ENCODE measurements at regions not wholly inside any gene's neighbourhood (a gene's known extent, or its start where the extent isn't known, plus 50 kb on each side); places are given as distances from the start of the nearest gene placed in this dataset.

- no peak overlapping the region for H3K4me3 ChIP-seq
- no peaks in the 10 kb centered on the region for H3K4me1 ChIP-seq
- H3K27ac ChIP-seq = no peak overlapping the region
- no peaks in the 10 kb centered on the region for H3K36me3 ChIP-seq
- WGBS, 5 donors = 36 to 65% (median 47%) methylated on average over 2 of the region's 2 CpGs
- no peak for TF ChIP-seq CTCF (IDR thresholded peaks at IDR 0.05 in 8 of 11, conservative IDR thresholded peaks at IDR 0.05 in 3 of 11)
- no peak for TF ChIP-seq POLR2A (IDR thresholded peaks at IDR 0.05)
- no peak for TF ChIP-seq POLR2AphosphoS5 (IDR thresholded peaks at IDR 0.05)
- intact Hi-C loops (cut with DNase I; ENCODE audit: low total_unique reads) = no loop called here
- no peaks in the 10 kb centered on the region for H3K9me3 ChIP-seq
- H3K27me3 ChIP-seq (replicated peaks in 1 of 7) = no peaks in the 10 kb centered on the region
- no peak for DNase-seq
Observed at GRCh38 chr4:125828346-125828745, 513.6 kb downstream of the FAT4 start.

DNA sequence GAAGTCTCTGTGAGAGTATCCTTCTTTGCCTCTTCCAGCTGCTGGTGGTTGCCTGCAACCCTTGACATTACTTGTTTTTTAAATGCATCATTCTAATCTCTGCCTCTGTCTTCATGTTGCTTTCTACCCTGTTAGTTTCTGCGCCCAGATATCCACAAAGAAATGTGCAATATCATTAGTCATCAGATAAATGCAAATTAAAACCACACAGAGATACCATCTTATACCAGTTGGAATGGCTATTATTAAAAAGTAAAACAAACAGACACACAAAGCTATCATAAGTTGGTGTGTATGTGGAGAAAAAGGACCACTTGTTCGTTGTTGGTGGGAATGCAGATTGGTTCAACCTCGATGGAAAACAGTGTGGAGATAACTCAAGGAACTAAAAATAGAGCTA lies 517.4 kb downstream of the FAT4 start:
- Histone ChIP-seq H3K27ac (no peak overlapping the region), H3K4me3 (no peak overlapping the region), H3K9me3 (peaks cover 0 to 3% (median 0%) of the 10 kb centered on the region in 8 donors), H3K36me3 (no peaks in the 10 kb centered on the region), H3K4me1 (no peaks in the 10 kb centered on the region), H3K27me3 (replicated peaks in 1 of 7) (no peaks in the 10 kb centered on the region)
- WGBS, 5 donors = 52 to 64% (median 59%) methylated on average over 3 of the region's 3 CpGs
- DNase-seq = no peak
- intact Hi-C loops (cut with DNase I; ENCODE audit: low total_unique reads) = no loop called here
- TF ChIP-seq CTCF (IDR thresholded peaks at IDR 0.05 in 8 of 11, conservative IDR thresholded peaks at IDR 0.05 in 3 of 11) (no peak), POLR2AphosphoS5 (IDR thresholded peaks at IDR 0.05) (no peak), POLR2A (IDR thresholded peaks at IDR 0.05) (no peak)

DNA sequence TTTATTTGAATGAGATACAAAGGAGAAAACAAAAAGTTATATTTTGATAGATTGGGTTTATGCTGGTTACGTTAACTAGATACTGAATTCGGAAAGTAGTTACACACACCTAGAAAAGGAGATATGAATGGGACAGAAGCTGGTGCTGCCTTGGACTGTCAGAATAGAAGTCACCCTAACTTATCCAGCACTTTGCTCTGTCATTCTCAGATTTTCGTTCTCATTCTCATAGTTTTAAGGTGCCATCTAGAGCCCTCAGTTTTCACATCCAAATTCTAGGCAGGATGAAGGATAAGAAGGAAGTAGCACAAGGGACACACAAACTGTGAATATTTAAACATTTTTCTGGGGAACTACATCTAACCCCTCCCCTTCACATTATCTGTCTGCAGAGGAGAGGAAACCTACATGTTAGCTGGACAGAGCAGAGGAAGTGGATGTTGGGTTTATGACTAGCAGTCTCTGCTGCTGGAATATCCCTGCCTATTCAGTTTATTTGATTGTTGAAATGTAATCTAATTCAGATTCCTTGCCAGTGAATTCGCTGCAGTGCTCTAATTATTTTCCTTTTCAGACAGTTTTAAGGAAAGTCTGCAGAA lies 521.9 kb downstream of the FAT4 start:
- no peaks in the 10 kb centered on the region for H3K27me3 ChIP-seq (replicated peaks in 1 of 7)
- H3K4me1 ChIP-seq = no peaks in the 10 kb centered on the region
- 45 to 58% (median 53%) methylated on average over 4 of the region's 4 CpGs for WGBS, 5 donors
- no peaks in the 10 kb centered on the region for H3K36me3 ChIP-seq
- H3K27ac ChIP-seq = no peak overlapping the region
- no peak overlapping the region for H3K4me3 ChIP-seq
- no peak for DNase-seq
- no peak for TF ChIP-seq CTCF (IDR thresholded peaks at IDR 0.05 in 8 of 11, conservative IDR thresholded peaks at IDR 0.05 in 3 of 11)
- TF ChIP-seq POLR2AphosphoS5 (IDR thresholded peaks at IDR 0.05) = no peak
- TF ChIP-seq POLR2A (IDR thresholded peaks at IDR 0.05) = no peak
- peaks cover 0 to 3% (median 0%) of the 10 kb centered on the region in 8 donors for H3K9me3 ChIP-seq
- intact Hi-C loops (cut with DNase I; ENCODE audit: low total_unique reads) = no loop called here

DNA sequence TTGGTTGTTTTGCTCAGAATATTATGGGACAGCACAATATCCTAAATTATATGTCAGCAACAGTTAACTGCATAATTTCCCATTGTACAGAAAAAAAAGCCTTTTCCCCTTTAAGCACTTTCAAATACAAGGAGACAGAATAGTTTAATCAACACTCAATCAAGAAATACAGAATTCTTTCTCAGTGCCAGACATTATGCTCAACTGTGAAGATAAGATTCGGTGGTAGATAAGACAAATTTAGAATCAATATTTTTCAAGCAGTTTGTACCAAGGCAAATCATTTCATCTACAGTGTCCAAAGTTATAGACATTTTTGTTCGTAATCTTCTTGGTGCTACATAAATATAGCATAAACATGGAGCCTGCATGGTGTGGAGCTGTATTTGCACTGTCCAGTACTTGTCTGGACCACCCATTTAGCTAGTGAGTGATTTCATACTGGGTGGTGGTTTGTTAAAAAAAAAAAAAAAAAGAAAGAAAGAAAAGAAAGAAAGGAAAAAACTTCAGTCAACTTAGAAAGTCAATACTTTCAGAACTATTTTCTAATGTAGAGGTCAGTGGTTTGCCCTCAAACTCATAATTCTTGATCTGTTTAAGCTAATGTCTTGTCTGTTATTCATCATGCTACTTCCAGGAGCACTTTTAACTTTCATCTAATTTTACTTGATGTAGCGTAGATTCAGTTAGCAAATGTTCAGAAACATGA lies 522.9 kb downstream of the FAT4 start:
- no peak for DNase-seq
- WGBS, 5 donors = 68 to 79% (median 72%) methylated on average over 3 of the region's 3 CpGs

More for the DNA sequence above, 522.9 kb downstream of the FAT4 start:
- Histone ChIP-seq H3K27me3 (replicated peaks in 1 of 7) (no peaks in the 10 kb centered on the region), H3K9me3 (peaks cover 0 to 3% (median 0%) of the 10 kb centered on the region in 8 donors), H3K4me1 (no peaks in the 10 kb centered on the region), H3K36me3 (no peaks in the 10 kb centered on the region), H3K4me3 (no peak overlapping the region), H3K27ac (no peak overlapping the region)
- intact Hi-C loops (cut with DNase I; ENCODE audit: low total_unique reads) = no loop called here
- no peak for TF ChIP-seq POLR2A (IDR thresholded peaks at IDR 0.05)
- TF ChIP-seq CTCF (IDR thresholded peaks at IDR 0.05 in 8 of 11, conservative IDR thresholded peaks at IDR 0.05 in 3 of 11) = no peak

All from spleen (tissue), 11 donors.